HCT116 (cell line): ENCODE measurements at regions not wholly inside any gene's neighbourhood (a gene's known extent, or its start where the extent isn't known, plus 50 kb on each side); places are given as distances from the start of the nearest gene placed in this dataset.

ENCODE experiments used
- EZH2 ChIP-seq: fragments of 200-600 bp; sonication (generic); IDR thresholded peaks from 2 replicates; pipeline ENCODE4 v1.6.1; 2017; ENCODE audit warnings: antibody characterized with exemption, mixed run types
- EZH2phosphoT487 ChIP-seq: fragments of 200-600 bp; IDR thresholded peaks from 2 replicates; pipeline ENCODE4 v1.6.1; 2018; ENCODE audit warnings: antibody characterized with exemption, borderline replicate concordance
- JUND ChIP-seq: IDR thresholded peaks from 2 replicates; pipeline ENCODE4 v1.6.1; 2012
- POLR2A ChIP-seq: IDR thresholded peaks from 2 replicates; pipeline ENCODE4 v1.7.0; 2011; ENCODE audit warnings: borderline replicate concordance; ENCODE audit not compliant: insufficient read depth, insufficient read length; ENCODE audit errors: extremely low read depth
- POLR2AphosphoS5 ChIP-seq: IDR thresholded peaks from 2 replicates; pipeline ENCODE4 v1.6.1; 2011; ENCODE audit warnings: mild to moderate bottlenecking, low read depth, low read length, moderate library complexity
- RAD21 ChIP-seq: IDR thresholded peaks from 2 replicates; pipeline ENCODE4 v1.6.1; 2012; ENCODE audit warnings: low read depth, mild to moderate bottlenecking
- SIN3A ChIP-seq: IDR thresholded peaks from 2 replicates; pipeline ENCODE4 v1.6.1; 2012; ENCODE audit warnings: low read depth
- SP1 ChIP-seq: IDR thresholded peaks from 2 replicates; pipeline ENCODE4 v1.6.1; 2012; ENCODE audit warnings: low read depth
- SRF ChIP-seq: IDR thresholded peaks from 2 replicates; pipeline ENCODE4 v1.6.1; 2012; ENCODE audit warnings: low read depth
- YY1 ChIP-seq: IDR thresholded peaks from 2 replicates; pipeline ENCODE4 v1.6.1; 2011; ENCODE audit warnings: low read length, low read depth, moderate library complexity, mild to moderate bottlenecking; ENCODE audit not compliant: insufficient replicate concordance; ENCODE audit errors: extremely low read depth
- TF ChIP-seq, protein P1 (sequence below), 3 experiments: fragments of 200-600 bp in 1 of 3; sonication (generic) in 1 of 3; IDR thresholded peaks in 2 of 3; conservative IDR thresholded peaks in 1 of 3; 2 replicates each; pipeline ENCODE4 v1.5.1; 2012 to 2017; ENCODE audit warnings: low read depth in 2 of 3, low read length in 2 of 3, antibody characterized with exemption in 1 of 3, borderline replicate concordance in 1 of 3, control low read depth in 1 of 3, mild to moderate bottlenecking in 1 of 3, mixed read lengths in 1 of 3, mixed run types in 1 of 3, moderate library complexity in 1 of 3; ENCODE audit not compliant: insufficient read depth in 1 of 3
- TF ChIP-seq, protein P2 (sequence below): IDR thresholded peaks from 2 replicates; pipeline ENCODE4 v1.6.1; 2012; ENCODE audit warnings: low read depth
- TF ChIP-seq, protein P3 (sequence below): IDR thresholded peaks from 2 replicates; pipeline ENCODE4 v1.6.1; 2012
- TF ChIP-seq, protein P4 (sequence below): IDR thresholded peaks from 2 replicates; pipeline ENCODE4 v1.6.1; 2012

DNA sequence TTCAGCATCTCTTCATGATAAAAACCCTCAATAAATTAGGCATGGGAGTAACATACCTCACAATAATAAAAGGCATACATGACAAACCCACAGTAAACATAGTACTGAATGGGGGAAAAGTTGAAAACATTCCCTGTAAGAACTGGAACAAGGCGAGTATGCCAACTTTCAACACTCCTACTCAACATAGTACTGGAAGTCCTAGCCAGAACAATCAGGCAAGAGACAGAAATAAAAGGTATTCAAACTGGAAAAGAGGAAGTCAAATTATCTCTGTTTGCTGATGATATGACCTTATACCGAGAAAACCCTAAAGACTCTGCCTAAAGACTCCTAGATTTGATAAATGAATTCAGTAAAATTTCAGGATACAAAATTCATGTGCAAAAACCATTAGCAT is 167.6 kb downstream of the TMEM38B start:
- TF ChIP-seq, protein P1, sequence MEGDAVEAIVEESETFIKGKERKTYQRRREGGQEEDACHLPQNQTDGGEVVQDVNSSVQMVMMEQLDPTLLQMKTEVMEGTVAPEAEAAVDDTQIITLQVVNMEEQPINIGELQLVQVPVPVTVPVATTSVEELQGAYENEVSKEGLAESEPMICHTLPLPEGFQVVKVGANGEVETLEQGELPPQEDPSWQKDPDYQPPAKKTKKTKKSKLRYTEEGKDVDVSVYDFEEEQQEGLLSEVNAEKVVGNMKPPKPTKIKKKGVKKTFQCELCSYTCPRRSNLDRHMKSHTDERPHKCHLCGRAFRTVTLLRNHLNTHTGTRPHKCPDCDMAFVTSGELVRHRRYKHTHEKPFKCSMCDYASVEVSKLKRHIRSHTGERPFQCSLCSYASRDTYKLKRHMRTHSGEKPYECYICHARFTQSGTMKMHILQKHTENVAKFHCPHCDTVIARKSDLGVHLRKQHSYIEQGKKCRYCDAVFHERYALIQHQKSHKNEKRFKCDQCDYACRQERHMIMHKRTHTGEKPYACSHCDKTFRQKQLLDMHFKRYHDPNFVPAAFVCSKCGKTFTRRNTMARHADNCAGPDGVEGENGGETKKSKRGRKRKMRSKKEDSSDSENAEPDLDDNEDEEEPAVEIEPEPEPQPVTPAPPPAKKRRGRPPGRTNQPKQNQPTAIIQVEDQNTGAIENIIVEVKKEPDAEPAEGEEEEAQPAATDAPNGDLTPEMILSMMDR (IDR thresholded peaks at IDR 0.05 in 2 of 3, conservative IDR thresholded peaks at IDR 0.05 in 1 of 3; ENCODE audit: borderline replicate concordance in 1 of 3, insufficient read depth in 1 of 3, low read depth in 2 of 3, low read length in 2 of 3): no peak
- TF ChIP-seq EZH2phosphoT487: no peak
- no peak for TF ChIP-seq POLR2AphosphoS5
- TF ChIP-seq JUND: no peak
- no peak for TF ChIP-seq YY1
- TF ChIP-seq, protein P2, sequence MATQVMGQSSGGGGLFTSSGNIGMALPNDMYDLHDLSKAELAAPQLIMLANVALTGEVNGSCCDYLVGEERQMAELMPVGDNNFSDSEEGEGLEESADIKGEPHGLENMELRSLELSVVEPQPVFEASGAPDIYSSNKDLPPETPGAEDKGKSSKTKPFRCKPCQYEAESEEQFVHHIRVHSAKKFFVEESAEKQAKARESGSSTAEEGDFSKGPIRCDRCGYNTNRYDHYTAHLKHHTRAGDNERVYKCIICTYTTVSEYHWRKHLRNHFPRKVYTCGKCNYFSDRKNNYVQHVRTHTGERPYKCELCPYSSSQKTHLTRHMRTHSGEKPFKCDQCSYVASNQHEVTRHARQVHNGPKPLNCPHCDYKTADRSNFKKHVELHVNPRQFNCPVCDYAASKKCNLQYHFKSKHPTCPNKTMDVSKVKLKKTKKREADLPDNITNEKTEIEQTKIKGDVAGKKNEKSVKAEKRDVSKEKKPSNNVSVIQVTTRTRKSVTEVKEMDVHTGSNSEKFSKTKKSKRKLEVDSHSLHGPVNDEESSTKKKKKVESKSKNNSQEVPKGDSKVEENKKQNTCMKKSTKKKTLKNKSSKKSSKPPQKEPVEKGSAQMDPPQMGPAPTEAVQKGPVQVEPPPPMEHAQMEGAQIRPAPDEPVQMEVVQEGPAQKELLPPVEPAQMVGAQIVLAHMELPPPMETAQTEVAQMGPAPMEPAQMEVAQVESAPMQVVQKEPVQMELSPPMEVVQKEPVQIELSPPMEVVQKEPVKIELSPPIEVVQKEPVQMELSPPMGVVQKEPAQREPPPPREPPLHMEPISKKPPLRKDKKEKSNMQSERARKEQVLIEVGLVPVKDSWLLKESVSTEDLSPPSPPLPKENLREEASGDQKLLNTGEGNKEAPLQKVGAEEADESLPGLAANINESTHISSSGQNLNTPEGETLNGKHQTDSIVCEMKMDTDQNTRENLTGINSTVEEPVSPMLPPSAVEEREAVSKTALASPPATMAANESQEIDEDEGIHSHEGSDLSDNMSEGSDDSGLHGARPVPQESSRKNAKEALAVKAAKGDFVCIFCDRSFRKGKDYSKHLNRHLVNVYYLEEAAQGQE: no peak
- TF ChIP-seq RAD21: no peak
- no peak for TF ChIP-seq SIN3A
- TF ChIP-seq EZH2: no peak
- no peak for TF ChIP-seq POLR2A
- TF ChIP-seq, protein P3, sequence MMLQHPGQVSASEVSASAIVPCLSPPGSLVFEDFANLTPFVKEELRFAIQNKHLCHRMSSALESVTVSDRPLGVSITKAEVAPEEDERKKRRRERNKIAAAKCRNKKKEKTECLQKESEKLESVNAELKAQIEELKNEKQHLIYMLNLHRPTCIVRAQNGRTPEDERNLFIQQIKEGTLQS: no peak
- no peak for TF ChIP-seq SP1
- TF ChIP-seq, protein P4, sequence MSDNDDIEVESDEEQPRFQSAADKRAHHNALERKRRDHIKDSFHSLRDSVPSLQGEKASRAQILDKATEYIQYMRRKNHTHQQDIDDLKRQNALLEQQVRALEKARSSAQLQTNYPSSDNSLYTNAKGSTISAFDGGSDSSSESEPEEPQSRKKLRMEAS: no peak
- TF ChIP-seq SRF: no peak
